Astrocyte (in vitro differentiated cells and primary cell): ENCODE measurements at regions not wholly inside any gene's neighbourhood (a gene's known extent, or its start where the extent isn't known, plus 50 kb on each side); places are given as distances from the start of the nearest gene placed in this dataset.

Source experiments
- DNase-seq: peaks from one replicate; pipeline ENCODE4 v3.0.0-alpha.2; 2010; ENCODE audit warnings: low read depth
- FAIRE-seq: peaks from 2 replicates; lab custom pipeline; 2011; peaks lifted over from hg19 to GRCh38; lab: Jason Lieb, UNC
- H2AFZ ChIP-seq: 2 replicates; pipeline ENCODE4 v1.6.0; 2012; ENCODE audit warnings: low read depth, low read length, inconsistent platforms
- H3K27ac ChIP-seq: 2 replicates; pipeline ENCODE4 v1.5.1; 2011; ENCODE audit warnings: low read depth, low read length, inconsistent platforms
- H3K27me3 ChIP-seq: 2 replicates; pipeline ENCODE4 v1.6.0; 2011; ENCODE audit warnings: low read length, inconsistent platforms; ENCODE audit not compliant: insufficient read depth
- H3K36me3 ChIP-seq: 2 replicates; pipeline ENCODE4 v1.5.1; 2011; ENCODE audit warnings: low read length, inconsistent platforms; ENCODE audit not compliant: insufficient read depth
- H3K4me1 ChIP-seq: 2 replicates; pipeline ENCODE4 v1.5.1; 2011; ENCODE audit warnings: low read length, inconsistent platforms; ENCODE audit not compliant: insufficient read depth
- H3K4me2 ChIP-seq: 2 replicates; pipeline ENCODE4 v1.6.0; 2012; ENCODE audit warnings: low read length, inconsistent platforms
- H3K4me3 ChIP-seq: 2 replicates; pipeline ENCODE4 v1.5.1; 2011; ENCODE audit warnings: low read depth, mild to moderate bottlenecking, low read length, inconsistent platforms; ENCODE audit not compliant: insufficient read depth
- H3K79me2 ChIP-seq: 2 replicates; pipeline ENCODE4 v1.6.0; 2012; ENCODE audit warnings: mild to moderate bottlenecking, low read length, inconsistent platforms; ENCODE audit not compliant: insufficient read depth
- H3K9ac ChIP-seq: 2 replicates; pipeline ENCODE4 v1.6.0; 2012; ENCODE audit warnings: mild to moderate bottlenecking, low read length, inconsistent platforms
- H3K9me3 ChIP-seq: 2 replicates; pipeline ENCODE4 v1.5.1; 2012; ENCODE audit warnings: low read depth, mild to moderate bottlenecking, low read length, inconsistent platforms; ENCODE audit not compliant: insufficient read depth
- H4K20me1 ChIP-seq: 2 replicates; pipeline ENCODE4 v1.6.0; 2012; ENCODE audit warnings: low read length, inconsistent platforms; ENCODE audit not compliant: insufficient read depth
- H3K27ac Mint-ChIP-seq: one replicate; pipeline ENCODE4 v1.8.0; 2021; ENCODE audit warnings: mild to moderate bottlenecking, mixed read lengths; ENCODE audit not compliant: unreplicated experiment
- H3K27me3 Mint-ChIP-seq: one replicate; pipeline ENCODE4 v1.8.0; 2021; ENCODE audit warnings: low read depth, mixed read lengths; ENCODE audit not compliant: unreplicated experiment
- H3K36me3 Mint-ChIP-seq: one replicate; pipeline ENCODE4 v1.8.0; 2021; ENCODE audit warnings: low read depth, mixed read lengths; ENCODE audit not compliant: unreplicated experiment
- H3K4me1 Mint-ChIP-seq: one replicate; pipeline ENCODE4 v1.8.0; 2021; ENCODE audit warnings: low read depth, mixed read lengths; ENCODE audit not compliant: unreplicated experiment
- H3K4me3 Mint-ChIP-seq: one replicate; pipeline ENCODE4 v1.8.0; 2021; ENCODE audit warnings: mild to moderate bottlenecking, moderate library complexity, mixed read lengths; ENCODE audit not compliant: unreplicated experiment
- H3K9me3 Mint-ChIP-seq: one replicate; pipeline ENCODE4 v1.8.0; 2021; ENCODE audit warnings: mild to moderate bottlenecking, mixed read lengths; ENCODE audit not compliant: unreplicated experiment
- EZH2 ChIP-seq: IDR thresholded peaks from 2 replicates; pipeline ENCODE4 v1.6.1; 2012; ENCODE audit warnings: mild to moderate bottlenecking, low read length, inconsistent platforms; ENCODE audit not compliant: insufficient read depth
- TF ChIP-seq, protein P1 (sequence below): IDR thresholded peaks from 2 replicates; pipeline ENCODE4 v1.5.1; 2011; ENCODE audit warnings: low read depth, mild to moderate bottlenecking, inconsistent platforms, low read length, moderate library complexity; ENCODE audit not compliant: insufficient read depth

DNA sequence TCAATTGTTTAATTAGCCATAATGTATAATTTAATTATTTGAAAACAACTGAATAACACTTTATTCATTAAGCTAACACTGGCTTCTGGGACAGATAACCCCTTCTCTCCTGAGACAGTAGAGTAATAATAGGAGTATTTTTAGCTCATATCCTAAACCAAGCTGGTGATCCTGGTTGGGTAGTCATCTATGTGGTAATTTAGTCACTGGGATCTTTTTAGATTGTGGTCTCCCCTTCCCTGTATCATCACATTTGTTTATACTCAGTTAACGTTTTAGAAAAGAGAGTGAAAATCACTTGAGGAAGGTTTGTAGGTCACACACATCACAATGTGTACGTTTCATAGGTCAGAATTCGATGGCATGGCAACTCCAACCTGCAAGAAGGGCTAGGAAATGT, 1356.6 kb upstream of the ADGRL2 start:
- H3K27ac Mint-ChIP-seq = peak overlapping the region; percentile 22
- no peak overlapping the region for H3K9ac ChIP-seq
- no peaks in the 10 kb centered on the region for H3K79me2 ChIP-seq
- no peaks in the 10 kb centered on the region for H3K36me3 Mint-ChIP-seq
- H3K4me1 ChIP-seq = no peaks in the 10 kb centered on the region
- no peak overlapping the region for H3K4me2 ChIP-seq
- no peak overlapping the region for H3K4me3 ChIP-seq
- no peaks in the 10 kb centered on the region for H3K27me3 ChIP-seq
- FAIRE-seq = no peak
- H3K4me3 Mint-ChIP-seq = no peak overlapping the region
- H3K27ac ChIP-seq = no peak overlapping the region
- no peak overlapping the region for H2AFZ ChIP-seq
- H3K9me3 ChIP-seq = no peaks in the 10 kb centered on the region
- no peaks in the 10 kb centered on the region for H3K36me3 ChIP-seq
- no peak for DNase-seq
- H3K9me3 Mint-ChIP-seq = no peaks in the 10 kb centered on the region
- TF ChIP-seq, protein P1, sequence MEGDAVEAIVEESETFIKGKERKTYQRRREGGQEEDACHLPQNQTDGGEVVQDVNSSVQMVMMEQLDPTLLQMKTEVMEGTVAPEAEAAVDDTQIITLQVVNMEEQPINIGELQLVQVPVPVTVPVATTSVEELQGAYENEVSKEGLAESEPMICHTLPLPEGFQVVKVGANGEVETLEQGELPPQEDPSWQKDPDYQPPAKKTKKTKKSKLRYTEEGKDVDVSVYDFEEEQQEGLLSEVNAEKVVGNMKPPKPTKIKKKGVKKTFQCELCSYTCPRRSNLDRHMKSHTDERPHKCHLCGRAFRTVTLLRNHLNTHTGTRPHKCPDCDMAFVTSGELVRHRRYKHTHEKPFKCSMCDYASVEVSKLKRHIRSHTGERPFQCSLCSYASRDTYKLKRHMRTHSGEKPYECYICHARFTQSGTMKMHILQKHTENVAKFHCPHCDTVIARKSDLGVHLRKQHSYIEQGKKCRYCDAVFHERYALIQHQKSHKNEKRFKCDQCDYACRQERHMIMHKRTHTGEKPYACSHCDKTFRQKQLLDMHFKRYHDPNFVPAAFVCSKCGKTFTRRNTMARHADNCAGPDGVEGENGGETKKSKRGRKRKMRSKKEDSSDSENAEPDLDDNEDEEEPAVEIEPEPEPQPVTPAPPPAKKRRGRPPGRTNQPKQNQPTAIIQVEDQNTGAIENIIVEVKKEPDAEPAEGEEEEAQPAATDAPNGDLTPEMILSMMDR = no peak
- TF ChIP-seq EZH2 = no peak
- no peaks in the 10 kb centered on the region for H3K27me3 Mint-ChIP-seq
- peaks cover 39% of the 10 kb centered on the region for H3K4me1 Mint-ChIP-seq
- no peaks in the 10 kb centered on the region for H4K20me1 ChIP-seq

DNA sequence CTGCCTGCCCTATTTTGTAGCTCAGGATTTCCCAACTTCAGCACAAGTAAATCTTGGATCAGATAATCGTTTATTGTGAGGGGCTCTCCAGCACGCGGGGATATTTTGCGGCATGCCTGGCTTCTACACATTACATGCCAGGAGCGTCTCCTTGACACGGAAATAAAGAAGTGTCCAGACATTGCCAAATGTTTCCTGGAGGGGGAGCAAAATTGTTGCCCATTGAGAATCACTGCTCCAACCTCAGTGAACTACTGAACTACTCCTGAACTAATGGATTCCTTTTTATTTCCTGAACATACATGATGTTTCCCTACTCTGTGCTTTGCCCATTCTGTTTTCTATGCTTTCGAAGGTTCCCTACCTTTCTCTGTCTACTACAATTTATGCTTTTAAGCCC, 1359.1 kb upstream of the ADGRL2 start:
- no peak for DNase-seq
- H3K27me3 Mint-ChIP-seq = no peaks in the 10 kb centered on the region
- Histone ChIP-seq H3K9ac (no peak overlapping the region), H4K20me1 (no peaks in the 10 kb centered on the region), H3K36me3 (no peaks in the 10 kb centered on the region), H3K27ac (no peak overlapping the region), H3K4me2 (peak overlapping the region; percentile 23), H3K79me2 (no peaks in the 10 kb centered on the region), H2AFZ (no peak overlapping the region), H3K4me1 (no peaks in the 10 kb centered on the region), H3K9me3 (no peaks in the 10 kb centered on the region), H3K27me3 (no peaks in the 10 kb centered on the region), H3K4me3 (no peak overlapping the region)
- no peak overlapping the region for H3K4me3 Mint-ChIP-seq
- FAIRE-seq = no peak
- H3K27ac Mint-ChIP-seq = no peak overlapping the region
- H3K4me1 Mint-ChIP-seq = peaks cover 24% of the 10 kb centered on the region
- no peaks in the 10 kb centered on the region for H3K36me3 Mint-ChIP-seq
- TF ChIP-seq, protein P1 = no peak
- no peak for TF ChIP-seq EZH2
- no peaks in the 10 kb centered on the region for H3K9me3 Mint-ChIP-seq

DNA sequence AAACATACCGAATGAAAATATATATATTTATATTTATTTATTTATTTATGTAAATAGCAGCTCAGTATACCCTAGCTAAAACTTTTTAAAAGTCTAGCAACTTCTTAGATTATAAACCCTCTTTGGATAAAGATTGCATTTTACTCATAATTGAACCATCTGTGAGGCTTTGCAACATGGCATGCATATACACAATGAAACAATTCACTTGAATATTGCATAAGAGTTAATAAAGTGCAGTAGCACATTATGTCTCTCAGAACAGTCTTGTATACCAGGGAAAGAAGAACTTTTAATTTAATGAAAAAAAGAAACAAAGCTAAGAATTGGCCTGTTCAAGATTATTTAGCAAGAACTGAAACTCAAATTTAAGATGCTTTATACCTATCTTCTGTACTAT, 1363.9 kb upstream of the ADGRL2 start:
- H3K4me1 Mint-ChIP-seq = no peaks in the 10 kb centered on the region

More for the DNA sequence above, 1363.9 kb upstream of the ADGRL2 start:
- no peaks in the 10 kb centered on the region for H3K36me3 Mint-ChIP-seq
- Histone ChIP-seq H2AFZ (no peak overlapping the region), H3K27ac (no peak overlapping the region), H3K4me1 (no peaks in the 10 kb centered on the region), H3K36me3 (no peaks in the 10 kb centered on the region), H3K9ac (no peak overlapping the region), H3K4me2 (no peak overlapping the region), H3K27me3 (no peaks in the 10 kb centered on the region), H4K20me1 (no peaks in the 10 kb centered on the region), H3K79me2 (no peaks in the 10 kb centered on the region), H3K9me3 (no peaks in the 10 kb centered on the region), H3K4me3 (no peak overlapping the region)
- no peak overlapping the region for H3K27ac Mint-ChIP-seq
- TF ChIP-seq EZH2 = no peak
- TF ChIP-seq, protein P1 = no peak
- no peak for DNase-seq
- FAIRE-seq = no peak
- no peak overlapping the region for H3K4me3 Mint-ChIP-seq
- H3K27me3 Mint-ChIP-seq = no peaks in the 10 kb centered on the region
- H3K9me3 Mint-ChIP-seq = no peaks in the 10 kb centered on the region
